Vagina (tissue), 2 donors: ENCODE measurements at regions not wholly inside any gene's neighbourhood (a gene's known extent, or its start where the extent isn't known, plus 50 kb on each side); places are given as distances from the start of the nearest gene placed in this dataset.
"Not testable (repeated sequence)": the region's sequence is repeated elsewhere in the genome, so short reads cannot be mapped to it uniquely, and the experiment has no call there.

Source experiments
- CTCF ChIP-seq, 3 experiments: fragments of 450-650 bp in 2 of 3; fragments of 200-600 bp in 1 of 3; sonication (generic) in 1 of 3; IDR thresholded peaks; one replicate each; pipeline ENCODE4 v1.5.1; 2017 to 2019; ENCODE audit warnings: antibody characterized with exemption in 3 of 3, mild to moderate bottlenecking in 2 of 3, moderate library complexity in 2 of 3
- POLR2A ChIP-seq, 2 donors: fragments of 450-650 bp; IDR thresholded peaks; one replicate each; pipeline ENCODE4 v1.6.1; 2017; ENCODE audit warnings: antibody characterized with exemption in 2 of 2, mild to moderate bottlenecking in 2 of 2, moderate library complexity in 2 of 2
- POLR2AphosphoS5 ChIP-seq, 2 donors: sonication (generic); formaldehyde crosslinking; IDR thresholded peaks; one replicate each; pipeline ENCODE4 v1.9.0; 2017; ENCODE audit warnings: antibody characterized with exemption in 2 of 2, mild to moderate bottlenecking in 2 of 2, low read depth in 1 of 2; ENCODE audit not compliant: insufficient read depth in 1 of 2

GRCh38 chr4:34506511-34507092 is 1737.7 kb downstream of the ARAP2 start:
- TF ChIP-seq CTCF (IDR thresholded peaks at IDR 0.05); POLR2A (IDR thresholded peaks at IDR 0.05); POLR2AphosphoS5 (IDR thresholded peaks at IDR 0.05; ENCODE audit: insufficient read depth in 1 of 2, low read depth in 1 of 2): not testable (repeated sequence)
